ENCODE measurements at regions not wholly inside any gene's neighbourhood (a gene's known extent, or its start where the extent isn't known, plus 50 kb on each side); places are given as distances from the start of the nearest gene placed in this dataset.

- H3K27ac ChIP-seq = no peak overlapping the region
- H3K4me3 Mint-ChIP-seq = no peak overlapping the region
- no peak overlapping the region for H3K4me2 ChIP-seq
- no peak overlapping the region for H3K9ac ChIP-seq
- no peaks in the 10 kb centered on the region for H3K4me1 Mint-ChIP-seq
- H3F3A ChIP-seq (ENCODE audit: low read depth) = no peaks in the 10 kb centered on the region
- H3K27me3 Mint-ChIP-seq (ENCODE audit: insufficient read depth, low read depth) = no peaks in the 10 kb centered on the region
- no peak overlapping the region for H3K4me3 ChIP-seq
- H3K9me3 ChIP-seq (ENCODE audit: low read depth) = no peaks in the 10 kb centered on the region
- peaks cover 4% of the 10 kb centered on the region for H3K4me1 ChIP-seq
- H3K36me3 ChIP-seq = no peaks in the 10 kb centered on the region
- DNase-seq (ENCODE audit: low spot score) = no peak
- H3K79me2 ChIP-seq (ENCODE audit: low read depth) = no peaks in the 10 kb centered on the region
- no peaks in the 10 kb centered on the region for H3K36me3 Mint-ChIP-seq
- H3K27ac Mint-ChIP-seq = no peak overlapping the region
- H3K27me3 ChIP-seq = no peaks in the 10 kb centered on the region
- TF ChIP-seq EZH2phosphoT487 (IDR thresholded peaks at IDR 0.05) (no peak), EZH2 (IDR thresholded peaks at IDR 0.05) (no peak), CTCF (IDR thresholded peaks at IDR 0.05) (no peak)
- H3K9me3 Mint-ChIP-seq = no peaks in the 10 kb centered on the region
- no peaks in the 10 kb centered on the region for H4K20me1 ChIP-seq (ENCODE audit: low read depth)
- H2AFZ ChIP-seq (replicated peaks) = no peak overlapping the region
Observed at GRCh38 chr4:163967710-163968109, 473.2 kb downstream of the TMA16 start.

- H3K36me3 ChIP-seq = no peaks in the 10 kb centered on the region
- no peak overlapping the region for H3K4me2 ChIP-seq
- no peaks in the 10 kb centered on the region for H3K27me3 ChIP-seq
- H2AFZ ChIP-seq (replicated peaks) = peak overlapping the region; percentile 44
- H3F3A ChIP-seq (ENCODE audit: low read depth) = no peaks in the 10 kb centered on the region
- Mint-ChIP-seq H3K27ac (no peak overlapping the region), H3K4me1 (no peaks in the 10 kb centered on the region), H3K4me3 (no peak overlapping the region), H3K9me3 (no peaks in the 10 kb centered on the region), H3K36me3 (no peaks in the 10 kb centered on the region), H3K27me3 (ENCODE audit: insufficient read depth, low read depth) (no peaks in the 10 kb centered on the region)
- H4K20me1 ChIP-seq (ENCODE audit: low read depth) = no peaks in the 10 kb centered on the region
- H3K4me1 ChIP-seq = peaks cover 4% of the 10 kb centered on the region
- TF ChIP-seq EZH2phosphoT487 (IDR thresholded peaks at IDR 0.05) = no peak
- TF ChIP-seq EZH2 (IDR thresholded peaks at IDR 0.05) = no peak
- no peak for TF ChIP-seq CTCF (IDR thresholded peaks at IDR 0.05)
- H3K4me3 ChIP-seq = no peak overlapping the region
- H3K9ac ChIP-seq = no peak overlapping the region
- no peak overlapping the region for H3K27ac ChIP-seq
- H3K9me3 ChIP-seq (ENCODE audit: low read depth) = no peaks in the 10 kb centered on the region
- H3K79me2 ChIP-seq (ENCODE audit: low read depth) = no peaks in the 10 kb centered on the region
- DNase-seq (ENCODE audit: low spot score) = no peak
Observed at GRCh38 chr4:163969291-163969690, 474.8 kb downstream of the TMA16 start.

GRCh38 chr4:163976588-163976987 is 482.1 kb downstream of the TMA16 start:
- H3K9me3 Mint-ChIP-seq = no peaks in the 10 kb centered on the region
- no peaks in the 10 kb centered on the region for H3K79me2 ChIP-seq (ENCODE audit: low read depth)
- H3K9me3 ChIP-seq (ENCODE audit: low read depth) = no peaks in the 10 kb centered on the region
- no peak for DNase-seq (ENCODE audit: low spot score)
- no peaks in the 10 kb centered on the region for H3K36me3 Mint-ChIP-seq
- H3K4me1 ChIP-seq = peaks cover 10% of the 10 kb centered on the region
- H2AFZ ChIP-seq (replicated peaks) = no peak overlapping the region
- no peak overlapping the region for H3K27ac ChIP-seq
- H3K27me3 Mint-ChIP-seq (ENCODE audit: insufficient read depth, low read depth) = no peaks in the 10 kb centered on the region
- H3K4me3 Mint-ChIP-seq = no peak overlapping the region
- H3K4me1 Mint-ChIP-seq = no peaks in the 10 kb centered on the region
- H3K4me3 ChIP-seq = no peak overlapping the region
- no peak overlapping the region for H3K9ac ChIP-seq
- TF ChIP-seq EZH2phosphoT487 (IDR thresholded peaks at IDR 0.05) = no peak
- TF ChIP-seq CTCF (IDR thresholded peaks at IDR 0.05) = no peak
- no peak for TF ChIP-seq EZH2 (IDR thresholded peaks at IDR 0.05)
- no peaks in the 10 kb centered on the region for H4K20me1 ChIP-seq (ENCODE audit: low read depth)
- H3K27me3 ChIP-seq = no peaks in the 10 kb centered on the region
- H3F3A ChIP-seq (ENCODE audit: low read depth) = peaks cover 6% of the 10 kb centered on the region
- no peaks in the 10 kb centered on the region for H3K36me3 ChIP-seq
- H3K4me2 ChIP-seq = no peak overlapping the region
- no peak overlapping the region for H3K27ac Mint-ChIP-seq
